IPS-20b (cell line): ENCODE measurements at regions not wholly inside any gene's neighbourhood (a gene's known extent, or its start where the extent isn't known, plus 50 kb on each side); places are given as distances from the start of the nearest gene placed in this dataset.

Experiments
- H3K27ac ChIP-seq: one replicate; pipeline ENCODE4 v1.5.1; 2013; ENCODE audit warnings: low read length
- H3K27me3 ChIP-seq: 2 replicates; pipeline ENCODE4 v1.6.1; 2013; ENCODE audit warnings: mild to moderate bottlenecking, low read length, inconsistent platforms; ENCODE audit not compliant: insufficient read depth
- H3K36me3 ChIP-seq: 2 replicates; pipeline ENCODE4 v1.6.1; 2013; ENCODE audit warnings: low read depth, mild to moderate bottlenecking, inconsistent platforms, low read length, moderate library complexity; ENCODE audit not compliant: insufficient read depth
- H3K4me1 ChIP-seq: 2 replicates; pipeline ENCODE4 v1.6.1; 2013; ENCODE audit warnings: mild to moderate bottlenecking, control low read depth, inconsistent platforms, low read length, moderate library complexity; ENCODE audit not compliant: insufficient read depth
- H3K4me3 ChIP-seq: 2 replicates; pipeline ENCODE4 v1.5.1; 2013; ENCODE audit warnings: mild to moderate bottlenecking, low read length, inconsistent platforms
- H3K9ac ChIP-seq: 2 replicates; pipeline ENCODE4 v1.6.1; 2013; ENCODE audit warnings: low read depth, mild to moderate bottlenecking, inconsistent platforms, low read length, moderate library complexity
- H3K9me3 ChIP-seq: 2 replicates; pipeline ENCODE4 v1.6.1; 2013; ENCODE audit warnings: mild to moderate bottlenecking, low read depth, low read length, inconsistent platforms; ENCODE audit not compliant: insufficient read depth

- no peaks in the 10 kb centered on the region for H3K36me3 ChIP-seq
- H3K9ac ChIP-seq, result no peak overlapping the region
- no peaks in the 10 kb centered on the region for H3K9me3 ChIP-seq
- H3K4me3 ChIP-seq, result no peak overlapping the region
- no peaks in the 10 kb centered on the region for H3K27me3 ChIP-seq
- H3K4me1 ChIP-seq, result no peaks in the 10 kb centered on the region
- H3K27ac ChIP-seq, result no peak overlapping the region
These were observed 649.4 kb upstream of the MGMT start for GRCh38 chr10:128817636-128818035.

- Histone ChIP-seq H3K27me3 (no peaks in the 10 kb centered on the region), H3K9ac (no peak overlapping the region), H3K36me3 (no peaks in the 10 kb centered on the region), H3K4me1 (no peaks in the 10 kb centered on the region), H3K27ac (no peak overlapping the region), H3K9me3 (no peaks in the 10 kb centered on the region), H3K4me3 (no peak overlapping the region)
These were observed 646.4 kb upstream of the MGMT start for GRCh38 chr10:128820663-128821062.

- Histone ChIP-seq H3K27me3 (no peaks in the 10 kb centered on the region), H3K4me1 (no peaks in the 10 kb centered on the region), H3K9ac (no peak overlapping the region), H3K36me3 (no peaks in the 10 kb centered on the region), H3K9me3 (no peaks in the 10 kb centered on the region), H3K4me3 (no peak overlapping the region), H3K27ac (no peak overlapping the region)
These were observed 643.8 kb upstream of the MGMT start for GRCh38 chr10:128823201-128823600.

- Histone ChIP-seq H3K27ac (no peak overlapping the region), H3K4me1 (no peaks in the 10 kb centered on the region)
These were observed 641.4 kb upstream of the MGMT start for GRCh38 chr10:128825626-128826025.

DNA sequence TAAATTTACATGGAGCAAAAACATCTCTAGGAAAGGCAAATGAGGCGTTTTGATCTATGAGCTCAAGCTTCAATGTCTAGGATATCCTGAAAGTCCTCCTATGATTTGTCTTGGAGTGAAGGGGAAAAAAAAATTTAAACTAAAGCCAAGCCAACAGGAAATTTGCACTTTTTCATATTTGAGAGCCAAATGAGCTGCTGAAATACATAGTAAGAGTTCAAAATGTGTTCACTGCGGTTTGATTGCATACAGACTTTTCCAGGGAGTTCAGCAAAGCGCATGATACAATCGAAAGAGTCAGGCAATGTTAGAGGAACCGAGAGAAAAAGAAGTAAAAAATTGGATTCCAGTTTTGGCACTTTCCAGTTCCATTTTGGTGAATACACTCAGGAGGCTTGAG, 633.4 kb upstream of the MGMT start:
- Histone ChIP-seq H3K4me1 (no peaks in the 10 kb centered on the region), H3K9me3 (no peaks in the 10 kb centered on the region), H3K27me3 (no peaks in the 10 kb centered on the region), H3K9ac (no peak overlapping the region), H3K27ac (no peak overlapping the region), H3K36me3 (no peaks in the 10 kb centered on the region), H3K4me3 (no peak overlapping the region)

More at GRCh38 chr10:128825626-128826025, 641.4 kb upstream of the MGMT start:
- no peaks in the 10 kb centered on the region for H3K27me3 ChIP-seq
- H3K9ac ChIP-seq, result no peak overlapping the region
- H3K36me3 ChIP-seq, result no peaks in the 10 kb centered on the region
- no peak overlapping the region for H3K4me3 ChIP-seq
- no peaks in the 10 kb centered on the region for H3K9me3 ChIP-seq

DNA sequence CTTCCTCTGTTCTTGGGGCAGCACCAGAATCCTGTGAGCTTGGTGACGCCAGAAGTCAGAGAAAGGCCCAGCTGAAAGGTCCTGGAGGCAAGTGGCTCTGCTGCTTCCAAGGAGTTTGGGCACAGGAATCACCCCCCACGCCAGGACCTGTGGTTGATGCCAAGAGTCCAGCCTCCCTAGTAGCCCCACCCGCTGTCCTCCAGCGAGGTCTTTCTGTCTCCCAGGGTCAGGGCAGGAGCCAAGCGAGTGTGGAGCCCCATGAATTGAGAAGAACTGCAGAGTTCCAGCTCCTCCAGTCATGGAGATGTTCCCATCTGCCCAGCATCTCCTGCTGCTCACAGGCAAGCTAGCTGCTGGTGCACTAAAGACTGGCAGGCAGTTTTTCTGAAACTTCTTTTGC, 631.7 kb upstream of the MGMT start:
- no peak overlapping the region for H3K4me3 ChIP-seq
- no peaks in the 10 kb centered on the region for H3K9me3 ChIP-seq
- no peaks in the 10 kb centered on the region for H3K27me3 ChIP-seq
- H3K27ac ChIP-seq, result no peak overlapping the region
- H3K9ac ChIP-seq, result no peak overlapping the region
- no peaks in the 10 kb centered on the region for H3K36me3 ChIP-seq
- no peaks in the 10 kb centered on the region for H3K4me1 ChIP-seq

DNA sequence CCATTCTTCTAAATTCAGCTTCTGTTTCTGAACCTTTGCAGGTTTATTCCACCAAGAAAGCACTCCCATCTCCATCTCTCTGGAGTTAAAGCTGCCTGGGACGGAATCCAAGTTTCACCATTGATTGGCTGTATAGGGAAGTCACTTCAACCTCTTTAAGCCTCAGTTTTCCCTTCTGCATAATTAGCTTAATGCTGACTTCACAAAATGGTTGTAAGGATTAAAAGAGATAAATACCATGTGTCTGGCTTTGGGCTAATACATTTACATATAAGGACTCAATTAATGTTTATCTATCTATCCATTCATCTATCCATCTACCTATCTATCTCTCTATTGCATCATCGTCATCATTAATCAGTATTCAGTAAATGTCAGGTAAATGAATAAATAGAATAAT, 629.6 kb upstream of the MGMT start:
- no peak overlapping the region for H3K9ac ChIP-seq
- H3K36me3 ChIP-seq, result no peaks in the 10 kb centered on the region
- no peaks in the 10 kb centered on the region for H3K27me3 ChIP-seq
- H3K4me3 ChIP-seq, result no peak overlapping the region
- H3K9me3 ChIP-seq, result no peaks in the 10 kb centered on the region
- no peak overlapping the region for H3K27ac ChIP-seq
- H3K4me1 ChIP-seq, result no peaks in the 10 kb centered on the region

DNA sequence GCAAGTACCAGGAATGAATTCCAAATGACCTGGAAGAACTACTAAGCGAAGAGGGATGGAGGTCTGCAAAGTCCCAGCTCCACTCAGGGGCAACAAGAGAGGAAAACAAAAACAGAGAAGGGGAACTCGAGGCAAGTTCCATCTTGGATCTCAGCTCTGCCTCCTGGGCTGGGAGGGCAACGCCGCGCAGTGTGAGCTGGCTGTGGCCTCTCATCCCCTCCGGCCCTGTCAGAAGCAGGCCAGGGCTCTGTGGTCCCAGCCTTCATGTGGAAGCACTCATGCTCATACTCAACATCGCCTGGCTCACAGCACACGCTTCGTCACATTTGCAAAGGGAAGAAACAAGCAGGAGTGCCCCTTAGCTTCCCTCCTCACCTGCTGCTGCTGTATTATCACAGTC, 627.9 kb upstream of the MGMT start:
- H3K4me3 ChIP-seq, result no peak overlapping the region
- H3K9ac ChIP-seq, result no peak overlapping the region
- H3K9me3 ChIP-seq, result no peaks in the 10 kb centered on the region
- H3K27ac ChIP-seq, result no peak overlapping the region
- no peaks in the 10 kb centered on the region for H3K4me1 ChIP-seq
- H3K27me3 ChIP-seq, result no peaks in the 10 kb centered on the region
- no peaks in the 10 kb centered on the region for H3K36me3 ChIP-seq

DNA sequence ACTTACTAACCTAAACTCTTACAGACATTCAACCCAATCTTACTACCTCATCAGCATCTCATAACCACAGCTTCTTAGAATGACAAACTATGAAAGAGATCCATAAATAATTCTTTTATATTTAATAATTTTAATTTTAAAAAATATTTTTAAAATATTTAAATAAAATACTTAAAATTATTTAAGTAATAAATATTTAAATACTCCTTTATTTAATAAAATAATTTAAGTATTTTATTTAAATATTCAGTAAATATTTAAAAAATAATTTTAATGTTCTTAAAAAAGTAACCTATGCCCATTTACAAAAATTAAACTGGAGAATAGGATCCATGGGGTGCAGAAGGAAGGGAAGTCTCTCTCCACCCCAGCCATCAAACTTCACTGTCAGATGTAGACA, 627.3 kb upstream of the MGMT start:
- no peaks in the 10 kb centered on the region for H3K27me3 ChIP-seq

DNA sequence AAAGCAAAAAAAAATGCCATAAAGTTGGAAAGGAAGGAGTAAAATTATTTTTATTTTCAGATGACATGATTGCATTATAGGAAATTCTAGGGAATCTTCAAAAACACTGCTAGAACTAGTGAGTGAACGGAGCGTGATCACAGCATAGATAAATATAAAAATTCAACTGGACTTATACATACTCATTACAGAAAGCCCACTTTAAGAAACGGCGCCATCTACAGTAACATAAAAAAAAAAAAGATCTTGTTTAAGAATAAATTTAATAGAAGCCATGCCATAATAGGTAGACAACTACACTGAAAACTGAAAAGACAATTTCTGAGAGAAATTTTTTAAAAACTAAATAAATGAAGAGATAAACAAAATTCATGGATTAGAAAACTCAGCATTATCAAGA, 623.1 kb upstream of the MGMT start:
- Histone ChIP-seq H3K36me3 (no peaks in the 10 kb centered on the region), H3K9ac (no peak overlapping the region), H3K4me1 (no peaks in the 10 kb centered on the region), H3K9me3 (no peaks in the 10 kb centered on the region), H3K4me3 (no peak overlapping the region), H3K27ac (no peak overlapping the region), H3K27me3 (no peaks in the 10 kb centered on the region)

More for the DNA sequence above, 627.3 kb upstream of the MGMT start:
- H3K4me3 ChIP-seq, result no peak overlapping the region
- no peaks in the 10 kb centered on the region for H3K36me3 ChIP-seq
- no peak overlapping the region for H3K27ac ChIP-seq
- no peaks in the 10 kb centered on the region for H3K9me3 ChIP-seq
- H3K9ac ChIP-seq, result no peak overlapping the region
- no peaks in the 10 kb centered on the region for H3K4me1 ChIP-seq

DNA sequence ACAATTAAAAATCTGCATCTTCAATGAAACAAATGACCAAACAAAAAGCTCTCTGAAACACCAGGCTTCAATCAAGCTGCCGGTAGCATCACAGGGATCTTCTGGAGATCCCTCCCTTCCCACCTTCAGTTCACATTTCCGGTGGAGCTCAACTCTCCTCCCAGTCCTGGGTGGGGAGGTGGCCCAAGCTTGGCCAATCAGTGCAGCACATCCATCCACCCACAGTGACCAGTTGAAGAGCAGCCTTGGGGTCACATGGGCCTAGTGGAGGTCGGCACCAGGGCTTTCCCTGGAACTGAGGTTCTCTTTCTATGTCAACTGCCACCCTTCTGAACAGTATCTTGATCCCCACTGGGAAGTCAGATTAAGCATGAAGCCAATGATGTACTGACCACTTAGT, 620.1 kb upstream of the MGMT start:
- H3K27ac ChIP-seq, result no peak overlapping the region
- no peaks in the 10 kb centered on the region for H3K4me1 ChIP-seq
- no peak overlapping the region for H3K4me3 ChIP-seq
- H3K9ac ChIP-seq, result no peak overlapping the region
- H3K27me3 ChIP-seq, result no peaks in the 10 kb centered on the region
- no peaks in the 10 kb centered on the region for H3K36me3 ChIP-seq
- H3K9me3 ChIP-seq, result no peaks in the 10 kb centered on the region

DNA sequence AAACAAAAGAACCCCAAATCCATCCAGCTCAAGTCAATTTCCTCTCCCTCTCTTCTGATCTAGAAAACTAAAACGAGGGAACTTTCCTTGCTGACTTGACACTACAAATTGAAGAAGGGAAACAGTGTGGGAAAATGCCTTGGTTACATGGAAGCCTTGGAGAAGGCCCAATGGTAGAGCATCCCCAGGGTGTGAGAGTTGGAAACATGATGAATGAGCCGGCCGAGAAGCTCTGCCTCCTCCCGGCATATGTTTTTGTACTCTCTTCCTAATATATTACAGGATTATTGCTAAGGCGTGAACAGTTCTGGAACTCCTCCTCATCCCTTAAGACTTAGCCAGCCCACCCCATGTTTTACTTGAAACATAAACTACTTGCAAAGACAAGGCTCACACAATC, 618.2 kb upstream of the MGMT start:
- Histone ChIP-seq H3K36me3 (no peaks in the 10 kb centered on the region), H3K27ac (no peak overlapping the region), H3K4me1 (no peaks in the 10 kb centered on the region), H3K4me3 (no peak overlapping the region), H3K27me3 (no peaks in the 10 kb centered on the region), H3K9ac (no peak overlapping the region), H3K9me3 (no peaks in the 10 kb centered on the region)

DNA sequence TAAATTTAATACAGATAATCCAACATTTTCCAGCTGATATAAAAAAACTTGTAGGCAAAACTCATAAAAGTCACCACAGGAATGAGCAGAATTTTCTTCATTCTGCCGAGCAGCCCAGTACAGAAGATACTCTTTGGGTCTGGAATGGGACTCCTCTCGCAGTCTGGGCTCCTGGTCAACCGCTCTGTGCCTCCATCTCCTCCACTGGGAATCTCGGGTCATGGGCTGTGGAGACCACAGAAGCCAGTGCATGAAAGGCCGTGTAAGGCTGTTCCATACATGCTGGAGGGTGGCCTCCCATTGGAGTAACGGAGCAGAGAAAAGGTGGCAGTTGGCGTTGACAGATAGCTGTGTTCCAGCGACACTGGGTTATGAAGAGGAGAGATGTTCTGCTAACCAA, 616.4 kb upstream of the MGMT start:
- Histone ChIP-seq H3K4me3 (no peak overlapping the region), H3K27me3 (no peaks in the 10 kb centered on the region), H3K9me3 (no peaks in the 10 kb centered on the region), H3K36me3 (no peaks in the 10 kb centered on the region), H3K9ac (no peak overlapping the region), H3K27ac (no peak overlapping the region), H3K4me1 (peaks cover 6% of the 10 kb centered on the region; the same call in 1 of the 2 replicates)
